ENCODE measurements at regions not wholly inside any gene's neighbourhood (a gene's known extent, or its start where the extent isn't known, plus 50 kb on each side); places are given as distances from the start of the nearest gene placed in this dataset.

- TF ChIP-seq EZH2 (IDR thresholded peaks at IDR 0.05) (no peak), CTCF (IDR thresholded peaks at IDR 0.05) (no peak), EZH2phosphoT487 (IDR thresholded peaks at IDR 0.05) (no peak)
Measured at GRCh38 chr5:120852222-120852860, 388.2 kb downstream of the PRR16 start.

Measured in neural progenitor cell (in vitro differentiated cells).